HCT116 (cell line): ENCODE measurements at regions not wholly inside any gene's neighbourhood (a gene's known extent, or its start where the extent isn't known, plus 50 kb on each side); places are given as distances from the start of the nearest gene placed in this dataset.

Source experiments
- ATAC-seq: fragments of 200-7000 bp; cut with Tn5 transposase; 2 replicates; pipeline ENCODE4 v1.9.1; 2020; ENCODE audit warnings: mild to moderate bottlenecking, moderate library complexity
- BruUV-seq: library from RNA; stranded (reverse); fragments of 400-500 nt; replicated peaks from 2 replicates; lab custom pipeline; 2021; lab: Mats Ljungman, UMichigan
- CTCF ChIA-PET: fragments of 300-600 bp; sonication (Branson Sonifier 250); formaldehyde crosslinking; loops from one replicate; lab custom pipeline; 2021; ENCODE audit warnings: antibody characterized with exemption; lab: Charles Lee
- POLR2A ChIA-PET: fragments of 300-600, 350-600 bp; sonication (Branson Sonifier 250); formaldehyde crosslinking; loops from one replicate; lab custom pipeline; 2021; ENCODE audit warnings: antibody characterized with exemption; lab: Charles Lee
- RAD21 ChIA-PET, 2 experiments: fragments of 300-600 bp; sonication (Branson Sonifier 250); formaldehyde crosslinking; loops; one replicate each; lab custom pipeline; 2023; ENCODE audit warnings: low total read pairs in 2 of 2; ENCODE audit not compliant: uncharacterized antibody in 2 of 2, unreplicated experiment in 2 of 2, low non-redundant PET in 1 of 2; lab: Charles Lee
- DNase-seq: peaks from one replicate; pipeline ENCODE4 v3.0.0-alpha.2; 2010; ENCODE audit warnings: low read depth, low spot score
- H2AFZ ChIP-seq: fragments of 200-600 bp; shearing (Covaris generic), sonication (generic); 2 replicates; pipeline ENCODE4 v1.6.1; 2017; ENCODE audit warnings: low read depth, mixed run types, mixed read lengths, antibody characterized with exemption, low read length; ENCODE audit not compliant: poor library complexity, severe bottlenecking
- H3K27ac ChIP-seq: 2 replicates; pipeline ENCODE4 v1.5.1; 2012; ENCODE audit warnings: low read depth, low read length
- H3K27me3 ChIP-seq: fragments of 200-600 bp; sonication (generic); 2 replicates; pipeline ENCODE4 v1.6.1; 2016; ENCODE audit warnings: mixed run types, low read length, mixed read lengths; ENCODE audit not compliant: insufficient read depth
- H3K36me3 ChIP-seq, 2 experiments: fragments of 200-500 bp in 1 of 2; fragments of 200-600 bp in 1 of 2; sonication (Bioruptor generic) in 1 of 2; sonication (generic) in 1 of 2; 2 replicates each; pipeline versions ENCODE4 v1.5.1 to v1.6.1; 2014 to 2016; ENCODE audit warnings: low read length in 2 of 2, inconsistent platforms in 1 of 2, mixed read lengths in 1 of 2, mixed run types in 1 of 2; ENCODE audit not compliant: insufficient read depth in 2 of 2, control insufficient read depth in 1 of 2
- H3K4me1 ChIP-seq, 2 experiments: fragments of 200-600 bp in 1 of 2; sonication (generic) in 1 of 2; 2 replicates each; pipeline versions ENCODE4 v1.5.1 to v1.6.1; 2012 to 2017; ENCODE audit warnings: low read length in 2 of 2, inconsistent platforms in 1 of 2, mild to moderate bottlenecking in 1 of 2, mixed read lengths in 1 of 2, mixed run types in 1 of 2, moderate library complexity in 1 of 2; ENCODE audit not compliant: insufficient read depth in 2 of 2, control insufficient read depth in 1 of 2
- H3K4me2 ChIP-seq: fragments of 200-600 bp; sonication (generic); 2 replicates; pipeline ENCODE4 v1.6.1; 2017; ENCODE audit warnings: mixed run types, low read length, mixed read lengths
- H3K4me3 ChIP-seq, 2 experiments: fragments of 200-600 bp in 1 of 2; sonication (generic) in 1 of 2; replicated peaks in 1 of 2; 2 replicates each; pipeline ENCODE4 v1.5.1; 2011 to 2016; ENCODE audit warnings: low read length in 2 of 2, control low read depth in 1 of 2, low read depth in 1 of 2, mild to moderate bottlenecking in 1 of 2, mixed read lengths in 1 of 2, mixed run types in 1 of 2
- H3K79me2 ChIP-seq: fragments of 200-600 bp; sonication (generic); 2 replicates; pipeline ENCODE4 v1.6.1; 2017; ENCODE audit warnings: mild to moderate bottlenecking, mixed run types, low read length, moderate library complexity, mixed read lengths; ENCODE audit not compliant: insufficient read depth
- H3K9ac ChIP-seq: fragments of 200-600 bp; sonication (generic); 2 replicates; pipeline ENCODE4 v1.6.1; 2016; ENCODE audit warnings: low read length, mixed read lengths
- H3K9me2 ChIP-seq: fragments of 200-600 bp; sonication (generic), shearing (Covaris generic); 2 replicates; pipeline ENCODE4 v1.6.1; 2017; ENCODE audit warnings: mixed run types, mild to moderate bottlenecking, moderate library complexity; ENCODE audit not compliant: insufficient read depth
- H3K9me3 ChIP-seq, 2 experiments: fragments of 200-500 bp in 1 of 2; fragments of 200-600 bp in 1 of 2; sonication (Bioruptor generic) in 1 of 2; sonication (generic) in 1 of 2; 2 replicates each; pipeline ENCODE4 v1.6.1; 2014 to 2017; ENCODE audit warnings: low read length in 2 of 2, mixed read lengths in 2 of 2, inconsistent platforms in 1 of 2, low read depth in 1 of 2, mild to moderate bottlenecking in 1 of 2, mixed run types in 1 of 2, moderate library complexity in 1 of 2; ENCODE audit not compliant: control insufficient read depth in 1 of 2, insufficient read depth in 1 of 2
- H4K20me1 ChIP-seq: fragments of 200-600 bp; sonication (generic), shearing (Covaris generic); 2 replicates; pipeline ENCODE4 v1.6.1; 2017; ENCODE audit warnings: mixed run types, mild to moderate bottlenecking, moderate library complexity; ENCODE audit not compliant: insufficient read depth
- CBX3 ChIP-seq: IDR thresholded peaks from 2 replicates; pipeline ENCODE4 v1.6.1; 2012; ENCODE audit warnings: low read depth
- CEBPB ChIP-seq: IDR thresholded peaks from 2 replicates; pipeline ENCODE4 v1.6.1; 2012; ENCODE audit warnings: low read depth
- EZH2phosphoT487 ChIP-seq: fragments of 200-600 bp; IDR thresholded peaks from 2 replicates; pipeline ENCODE4 v1.6.1; 2018; ENCODE audit warnings: antibody characterized with exemption, borderline replicate concordance
- JUND ChIP-seq: IDR thresholded peaks from 2 replicates; pipeline ENCODE4 v1.6.1; 2012
- POLR2AphosphoS5 ChIP-seq: IDR thresholded peaks from 2 replicates; pipeline ENCODE4 v1.6.1; 2011; ENCODE audit warnings: mild to moderate bottlenecking, low read depth, low read length, moderate library complexity
- SP1 ChIP-seq: IDR thresholded peaks from 2 replicates; pipeline ENCODE4 v1.6.1; 2012; ENCODE audit warnings: low read depth
- TCF7L2 ChIP-seq: IDR thresholded peaks from 2 replicates; pipeline ENCODE4 v1.7.0; 2011; ENCODE audit warnings: borderline replicate concordance, inconsistent platforms; ENCODE audit not compliant: insufficient read depth, insufficient read length; ENCODE audit errors: extremely low read depth
- YY1 ChIP-seq: IDR thresholded peaks from 2 replicates; pipeline ENCODE4 v1.6.1; 2011; ENCODE audit warnings: low read length, low read depth, moderate library complexity, mild to moderate bottlenecking; ENCODE audit not compliant: insufficient replicate concordance; ENCODE audit errors: extremely low read depth
- ZFX ChIP-seq: fragments of 450-650 bp; IDR thresholded peaks from 2 replicates; pipeline ENCODE4 v1.6.1; 2017
- intact Hi-C: fragments of 100-400 bp; cut with micrococcal nuclease; formaldehyde crosslinking; loops from 2 replicates; pipeline ENCODE4 v1.10.0; 2022
- TF ChIP-seq, protein P1 (sequence below): IDR thresholded peaks from 2 replicates; pipeline ENCODE4 v1.6.1; 2011; ENCODE audit warnings: mild to moderate bottlenecking, low read length, moderate library complexity; ENCODE audit not compliant: insufficient replicate concordance; ENCODE audit errors: extremely low read depth
- TF ChIP-seq, protein P2 (sequence below): IDR thresholded peaks from 2 replicates; pipeline ENCODE4 v1.6.1; 2012
- TF ChIP-seq, protein P3 (sequence below): IDR thresholded peaks from 2 replicates; pipeline ENCODE4 v1.6.1; 2012
- TF ChIP-seq, protein P4 (sequence below), 3 experiments: fragments of 200-600 bp in 1 of 3; sonication (generic) in 1 of 3; IDR thresholded peaks in 2 of 3; conservative IDR thresholded peaks in 1 of 3; 2 replicates each; pipeline ENCODE4 v1.5.1; 2012 to 2017; ENCODE audit warnings: low read depth in 2 of 3, low read length in 2 of 3, antibody characterized with exemption in 1 of 3, borderline replicate concordance in 1 of 3, control low read depth in 1 of 3, mild to moderate bottlenecking in 1 of 3, mixed read lengths in 1 of 3, mixed run types in 1 of 3, moderate library complexity in 1 of 3; ENCODE audit not compliant: insufficient read depth in 1 of 3

DNA sequence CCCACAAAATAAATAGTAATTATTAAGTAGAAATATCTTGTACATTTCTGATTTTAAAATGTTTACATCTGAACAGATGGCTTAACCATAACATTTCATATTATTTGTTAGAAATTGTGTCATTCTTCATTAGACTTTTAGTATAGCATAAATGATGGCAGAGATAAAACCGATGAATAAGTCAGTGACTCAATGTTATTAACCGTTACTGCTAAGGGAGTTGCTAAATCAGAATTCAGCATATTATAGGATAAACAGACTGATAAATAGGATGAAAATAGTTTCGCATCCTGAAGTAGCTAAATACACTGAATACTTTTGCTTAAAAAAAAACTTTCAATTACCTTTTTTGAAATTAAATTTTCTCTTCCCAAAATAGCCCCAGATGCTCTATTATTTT lies 610.6 kb upstream of the ZP4 start:
- Histone ChIP-seq H2AFZ (no peak overlapping the region), H4K20me1 (no peaks in the 10 kb centered on the region), H3K4me1 (no peaks in the 10 kb centered on the region), H3K9ac (no peak overlapping the region), H3K4me2 (no peak overlapping the region), H3K9me3 (peaks cover 0 to 8% of the 10 kb centered on the region in 2 experiments; a peak in 2 of 4 replicates), H3K36me3 (no peaks in the 10 kb centered on the region), H3K4me3 (no peak overlapping the region), H3K9me2 (no peaks in the 10 kb centered on the region)
- intact Hi-C loops, result no loop called here
- ChIA-PET CTCF (no interaction called here), POLR2A (no interaction called here), RAD21 (no interaction called here)
- DNase-seq, result no peak
- TF ChIP-seq YY1 (no peak), SP1 (no peak), ZFX (no peak), TCF7L2 (no peak), CEBPB (no peak), JUND (no peak), POLR2AphosphoS5 (no peak), EZH2phosphoT487 (no peak), CBX3 (no peak)
- TF ChIP-seq, protein P1, sequence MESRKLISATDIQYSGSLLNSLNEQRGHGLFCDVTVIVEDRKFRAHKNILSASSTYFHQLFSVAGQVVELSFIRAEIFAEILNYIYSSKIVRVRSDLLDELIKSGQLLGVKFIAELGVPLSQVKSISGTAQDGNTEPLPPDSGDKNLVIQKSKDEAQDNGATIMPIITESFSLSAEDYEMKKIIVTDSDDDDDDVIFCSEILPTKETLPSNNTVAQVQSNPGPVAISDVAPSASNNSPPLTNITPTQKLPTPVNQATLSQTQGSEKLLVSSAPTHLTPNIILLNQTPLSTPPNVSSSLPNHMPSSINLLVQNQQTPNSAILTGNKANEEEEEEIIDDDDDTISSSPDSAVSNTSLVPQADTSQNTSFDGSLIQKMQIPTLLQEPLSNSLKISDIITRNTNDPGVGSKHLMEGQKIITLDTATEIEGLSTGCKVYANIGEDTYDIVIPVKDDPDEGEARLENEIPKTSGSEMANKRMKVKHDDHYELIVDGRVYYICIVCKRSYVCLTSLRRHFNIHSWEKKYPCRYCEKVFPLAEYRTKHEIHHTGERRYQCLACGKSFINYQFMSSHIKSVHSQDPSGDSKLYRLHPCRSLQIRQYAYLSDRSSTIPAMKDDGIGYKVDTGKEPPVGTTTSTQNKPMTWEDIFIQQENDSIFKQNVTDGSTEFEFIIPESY, result no peak
- TF ChIP-seq, protein P2, sequence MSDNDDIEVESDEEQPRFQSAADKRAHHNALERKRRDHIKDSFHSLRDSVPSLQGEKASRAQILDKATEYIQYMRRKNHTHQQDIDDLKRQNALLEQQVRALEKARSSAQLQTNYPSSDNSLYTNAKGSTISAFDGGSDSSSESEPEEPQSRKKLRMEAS, result no peak
- TF ChIP-seq, protein P3, sequence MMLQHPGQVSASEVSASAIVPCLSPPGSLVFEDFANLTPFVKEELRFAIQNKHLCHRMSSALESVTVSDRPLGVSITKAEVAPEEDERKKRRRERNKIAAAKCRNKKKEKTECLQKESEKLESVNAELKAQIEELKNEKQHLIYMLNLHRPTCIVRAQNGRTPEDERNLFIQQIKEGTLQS, result no peak
- TF ChIP-seq, protein P4, sequence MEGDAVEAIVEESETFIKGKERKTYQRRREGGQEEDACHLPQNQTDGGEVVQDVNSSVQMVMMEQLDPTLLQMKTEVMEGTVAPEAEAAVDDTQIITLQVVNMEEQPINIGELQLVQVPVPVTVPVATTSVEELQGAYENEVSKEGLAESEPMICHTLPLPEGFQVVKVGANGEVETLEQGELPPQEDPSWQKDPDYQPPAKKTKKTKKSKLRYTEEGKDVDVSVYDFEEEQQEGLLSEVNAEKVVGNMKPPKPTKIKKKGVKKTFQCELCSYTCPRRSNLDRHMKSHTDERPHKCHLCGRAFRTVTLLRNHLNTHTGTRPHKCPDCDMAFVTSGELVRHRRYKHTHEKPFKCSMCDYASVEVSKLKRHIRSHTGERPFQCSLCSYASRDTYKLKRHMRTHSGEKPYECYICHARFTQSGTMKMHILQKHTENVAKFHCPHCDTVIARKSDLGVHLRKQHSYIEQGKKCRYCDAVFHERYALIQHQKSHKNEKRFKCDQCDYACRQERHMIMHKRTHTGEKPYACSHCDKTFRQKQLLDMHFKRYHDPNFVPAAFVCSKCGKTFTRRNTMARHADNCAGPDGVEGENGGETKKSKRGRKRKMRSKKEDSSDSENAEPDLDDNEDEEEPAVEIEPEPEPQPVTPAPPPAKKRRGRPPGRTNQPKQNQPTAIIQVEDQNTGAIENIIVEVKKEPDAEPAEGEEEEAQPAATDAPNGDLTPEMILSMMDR (IDR thresholded peaks at IDR 0.05 in 2 of 3, conservative IDR thresholded peaks at IDR 0.05 in 1 of 3; ENCODE audit: borderline replicate concordance in 1 of 3, insufficient read depth in 1 of 3, low read depth in 2 of 3, low read length in 2 of 3), result no peak
- TF ChIP-seq, all 23 proteins: peak for 0
- Histone ChIP-seq H3K27me3 (no peaks in the 10 kb centered on the region), H3K27ac (no peak overlapping the region), H3K79me2 (no peaks in the 10 kb centered on the region)
- BruUV-seq, result no TSS peak
- ATAC-seq, result no peak
